HCT116 (cell line): ENCODE measurements at regions not wholly inside any gene's neighbourhood (a gene's known extent, or its start where the extent isn't known, plus 50 kb on each side); places are given as distances from the start of the nearest gene placed in this dataset.
"Not testable (repeated sequence)": the region's sequence is repeated elsewhere in the genome, so short reads cannot be mapped to it uniquely, and the experiment has no call there.

ENCODE experiments used
- ATAC-seq: fragments of 200-7000 bp; cut with Tn5 transposase; 2 replicates; pipeline ENCODE4 v1.9.1; 2020; ENCODE audit warnings: mild to moderate bottlenecking, moderate library complexity
- BruUV-seq: library from RNA; stranded (reverse); fragments of 400-500 nt; replicated peaks from 2 replicates; lab custom pipeline; 2021; lab: Mats Ljungman, UMichigan
- CTCF ChIA-PET: fragments of 300-600 bp; sonication (Branson Sonifier 250); formaldehyde crosslinking; loops from one replicate; lab custom pipeline; 2021; ENCODE audit warnings: antibody characterized with exemption; lab: Charles Lee
- POLR2A ChIA-PET: fragments of 300-600, 350-600 bp; sonication (Branson Sonifier 250); formaldehyde crosslinking; loops from one replicate; lab custom pipeline; 2021; ENCODE audit warnings: antibody characterized with exemption; lab: Charles Lee
- RAD21 ChIA-PET, 2 experiments: fragments of 300-600 bp; sonication (Branson Sonifier 250); formaldehyde crosslinking; loops; one replicate each; lab custom pipeline; 2023; ENCODE audit warnings: low total read pairs in 2 of 2; ENCODE audit not compliant: uncharacterized antibody in 2 of 2, unreplicated experiment in 2 of 2, low non-redundant PET in 1 of 2; lab: Charles Lee
- DNase-seq: peaks from one replicate; pipeline ENCODE4 v3.0.0-alpha.2; 2010; ENCODE audit warnings: low read depth, low spot score
- H2AFZ ChIP-seq: fragments of 200-600 bp; shearing (Covaris generic), sonication (generic); 2 replicates; pipeline ENCODE4 v1.6.1; 2017; ENCODE audit warnings: low read depth, mixed run types, mixed read lengths, antibody characterized with exemption, low read length; ENCODE audit not compliant: poor library complexity, severe bottlenecking
- H3K27ac ChIP-seq: 2 replicates; pipeline ENCODE4 v1.5.1; 2012; ENCODE audit warnings: low read depth, low read length
- H3K27me3 ChIP-seq: fragments of 200-600 bp; sonication (generic); 2 replicates; pipeline ENCODE4 v1.6.1; 2016; ENCODE audit warnings: mixed run types, low read length, mixed read lengths; ENCODE audit not compliant: insufficient read depth
- H3K36me3 ChIP-seq, 2 experiments: fragments of 200-500 bp in 1 of 2; fragments of 200-600 bp in 1 of 2; sonication (Bioruptor generic) in 1 of 2; sonication (generic) in 1 of 2; 2 replicates each; pipeline versions ENCODE4 v1.5.1 to v1.6.1; 2014 to 2016; ENCODE audit warnings: low read length in 2 of 2, inconsistent platforms in 1 of 2, mixed read lengths in 1 of 2, mixed run types in 1 of 2; ENCODE audit not compliant: insufficient read depth in 2 of 2, control insufficient read depth in 1 of 2
- H3K4me1 ChIP-seq, 2 experiments: fragments of 200-600 bp in 1 of 2; sonication (generic) in 1 of 2; 2 replicates each; pipeline versions ENCODE4 v1.5.1 to v1.6.1; 2012 to 2017; ENCODE audit warnings: low read length in 2 of 2, inconsistent platforms in 1 of 2, mild to moderate bottlenecking in 1 of 2, mixed read lengths in 1 of 2, mixed run types in 1 of 2, moderate library complexity in 1 of 2; ENCODE audit not compliant: insufficient read depth in 2 of 2, control insufficient read depth in 1 of 2
- H3K4me2 ChIP-seq: fragments of 200-600 bp; sonication (generic); 2 replicates; pipeline ENCODE4 v1.6.1; 2017; ENCODE audit warnings: mixed run types, low read length, mixed read lengths
- H3K4me3 ChIP-seq, 2 experiments: fragments of 200-600 bp in 1 of 2; sonication (generic) in 1 of 2; replicated peaks in 1 of 2; 2 replicates each; pipeline ENCODE4 v1.5.1; 2011 to 2016; ENCODE audit warnings: low read length in 2 of 2, control low read depth in 1 of 2, low read depth in 1 of 2, mild to moderate bottlenecking in 1 of 2, mixed read lengths in 1 of 2, mixed run types in 1 of 2
- H3K79me2 ChIP-seq: fragments of 200-600 bp; sonication (generic); 2 replicates; pipeline ENCODE4 v1.6.1; 2017; ENCODE audit warnings: mild to moderate bottlenecking, mixed run types, low read length, moderate library complexity, mixed read lengths; ENCODE audit not compliant: insufficient read depth
- H3K9ac ChIP-seq: fragments of 200-600 bp; sonication (generic); 2 replicates; pipeline ENCODE4 v1.6.1; 2016; ENCODE audit warnings: low read length, mixed read lengths
- H3K9me2 ChIP-seq: fragments of 200-600 bp; sonication (generic), shearing (Covaris generic); 2 replicates; pipeline ENCODE4 v1.6.1; 2017; ENCODE audit warnings: mixed run types, mild to moderate bottlenecking, moderate library complexity; ENCODE audit not compliant: insufficient read depth
- H3K9me3 ChIP-seq, 2 experiments: fragments of 200-500 bp in 1 of 2; fragments of 200-600 bp in 1 of 2; sonication (Bioruptor generic) in 1 of 2; sonication (generic) in 1 of 2; 2 replicates each; pipeline ENCODE4 v1.6.1; 2014 to 2017; ENCODE audit warnings: low read length in 2 of 2, mixed read lengths in 2 of 2, inconsistent platforms in 1 of 2, low read depth in 1 of 2, mild to moderate bottlenecking in 1 of 2, mixed run types in 1 of 2, moderate library complexity in 1 of 2; ENCODE audit not compliant: control insufficient read depth in 1 of 2, insufficient read depth in 1 of 2
- H4K20me1 ChIP-seq: fragments of 200-600 bp; sonication (generic), shearing (Covaris generic); 2 replicates; pipeline ENCODE4 v1.6.1; 2017; ENCODE audit warnings: mixed run types, mild to moderate bottlenecking, moderate library complexity; ENCODE audit not compliant: insufficient read depth
- FOSL1 ChIP-seq: IDR thresholded peaks from 2 replicates; pipeline ENCODE4 v1.6.1; 2012; ENCODE audit warnings: low read depth
- RAD21 ChIP-seq: IDR thresholded peaks from 2 replicates; pipeline ENCODE4 v1.6.1; 2012; ENCODE audit warnings: low read depth, mild to moderate bottlenecking
- SRF ChIP-seq: IDR thresholded peaks from 2 replicates; pipeline ENCODE4 v1.6.1; 2012; ENCODE audit warnings: low read depth
- YY1 ChIP-seq: IDR thresholded peaks from 2 replicates; pipeline ENCODE4 v1.6.1; 2011; ENCODE audit warnings: low read length, low read depth, moderate library complexity, mild to moderate bottlenecking; ENCODE audit not compliant: insufficient replicate concordance; ENCODE audit errors: extremely low read depth
- ZFX ChIP-seq: fragments of 450-650 bp; IDR thresholded peaks from 2 replicates; pipeline ENCODE4 v1.6.1; 2017
- intact Hi-C: fragments of 100-400 bp; cut with micrococcal nuclease; formaldehyde crosslinking; loops from 2 replicates; pipeline ENCODE4 v1.10.0; 2022

- no peak overlapping the region for H3K4me3 ChIP-seq
- no peak overlapping the region for H2AFZ ChIP-seq
- H3K36me3 ChIP-seq, result no peaks in the 10 kb centered on the region
- ChIA-PET CTCF (no interaction called here), POLR2A (no interaction called here), RAD21 (no interaction called here)
- H3K9me2 ChIP-seq, result no peaks in the 10 kb centered on the region
- H3K4me1 ChIP-seq, result no peaks in the 10 kb centered on the region
- no peak for DNase-seq
- no peaks in the 10 kb centered on the region for H3K27me3 ChIP-seq
- BruUV-seq, result no TSS peak
- H3K27ac ChIP-seq, result no peak overlapping the region
- H3K9ac ChIP-seq, result no peak overlapping the region
- no peak for TF ChIP-seq ZFX
- no peak for TF ChIP-seq SRF
- no peak for TF ChIP-seq FOSL1
- TF ChIP-seq RAD21, result no peak
- no peak for TF ChIP-seq YY1
- ATAC-seq, result no peak
- no peak overlapping the region for H3K4me2 ChIP-seq
- intact Hi-C loops, result no loop called here
- H3K79me2 ChIP-seq, result no peaks in the 10 kb centered on the region
- H4K20me1 ChIP-seq, result no peaks in the 10 kb centered on the region
- H3K9me3 ChIP-seq, result no peaks in the 10 kb centered on the region; a peak in 1 of 4 replicates
Measured at GRCh38 chr1:239989990-239990389, 101.7 kb upstream of the FMN2 start.

DNA sequence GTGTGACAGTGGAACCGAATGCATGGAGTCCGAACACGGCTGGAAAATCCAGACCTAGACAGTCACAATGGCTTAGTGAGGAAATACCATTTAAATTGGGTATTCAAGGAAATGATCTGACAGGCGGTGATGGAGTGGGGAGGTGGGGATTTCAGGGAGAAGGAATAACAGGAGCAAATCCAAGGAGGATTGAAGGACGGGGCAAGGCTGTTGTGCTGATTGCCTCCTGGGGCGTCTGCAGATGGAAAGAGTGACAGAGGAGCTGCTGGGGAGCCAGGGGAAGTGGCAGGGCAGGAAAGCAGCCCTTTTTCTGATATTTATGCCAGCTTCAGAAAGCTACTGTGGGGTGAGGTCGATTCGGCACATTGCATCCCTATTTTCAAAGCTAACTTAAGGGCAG is 99.1 kb upstream of the FMN2 start:
- H3K9ac ChIP-seq, RAD21 ChIA-PET, BruUV-seq, H3K4me3 ChIP-seq, H3K4me2 ChIP-seq, H3K27me3 ChIP-seq, H4K20me1 ChIP-seq, H3K36me3 ChIP-seq, H3K4me1 ChIP-seq, H3K27ac ChIP-seq, H3K79me2 ChIP-seq, H3K9me3 ChIP-seq, H2AFZ ChIP-seq, DNase-seq, H3K9me2 ChIP-seq, POLR2A ChIA-PET, intact Hi-C loops, ATAC-seq, CTCF ChIA-PET: not testable (repeated sequence)
